ENCODE measurements at regions not wholly inside any gene's neighbourhood (a gene's known extent, or its start where the extent isn't known, plus 50 kb on each side); places are given as distances from the start of the nearest gene placed in this dataset.

DNA sequence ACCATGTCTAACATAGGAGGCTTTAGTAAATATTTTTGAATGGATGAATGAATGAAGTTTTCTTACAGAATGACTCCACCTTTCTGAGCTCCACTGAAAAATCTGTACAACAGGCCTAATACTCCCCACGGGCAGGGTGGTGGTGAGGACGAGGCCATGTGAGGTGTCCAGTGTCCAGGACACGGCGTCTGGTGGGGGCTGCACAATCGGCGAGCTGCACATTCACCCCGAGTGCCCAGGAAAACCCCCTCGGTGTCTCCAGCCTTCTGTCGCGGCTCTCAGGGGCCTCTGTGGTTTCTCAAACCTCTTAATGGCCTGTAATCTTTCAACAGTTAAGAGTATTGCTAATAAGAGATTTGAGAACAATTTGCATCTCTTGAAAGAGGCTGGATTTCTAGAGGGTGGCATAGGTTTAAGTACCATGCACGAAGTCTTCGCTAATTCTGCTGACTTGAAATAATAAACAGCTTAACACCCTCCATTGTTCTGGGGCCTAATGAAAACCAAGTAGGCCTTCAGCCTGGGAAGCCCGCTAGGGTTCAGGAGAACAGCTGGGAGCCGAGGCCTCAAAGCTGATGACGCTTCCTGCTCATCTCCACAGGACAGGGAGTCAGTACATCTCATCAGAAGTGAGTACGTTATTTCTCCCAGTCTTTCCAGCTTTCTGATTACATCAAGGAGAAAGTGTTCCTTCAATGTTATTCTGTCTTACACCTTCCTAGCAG lies 304.6 kb upstream of the FOXF1 start:
- TF ChIP-seq, protein P1, sequence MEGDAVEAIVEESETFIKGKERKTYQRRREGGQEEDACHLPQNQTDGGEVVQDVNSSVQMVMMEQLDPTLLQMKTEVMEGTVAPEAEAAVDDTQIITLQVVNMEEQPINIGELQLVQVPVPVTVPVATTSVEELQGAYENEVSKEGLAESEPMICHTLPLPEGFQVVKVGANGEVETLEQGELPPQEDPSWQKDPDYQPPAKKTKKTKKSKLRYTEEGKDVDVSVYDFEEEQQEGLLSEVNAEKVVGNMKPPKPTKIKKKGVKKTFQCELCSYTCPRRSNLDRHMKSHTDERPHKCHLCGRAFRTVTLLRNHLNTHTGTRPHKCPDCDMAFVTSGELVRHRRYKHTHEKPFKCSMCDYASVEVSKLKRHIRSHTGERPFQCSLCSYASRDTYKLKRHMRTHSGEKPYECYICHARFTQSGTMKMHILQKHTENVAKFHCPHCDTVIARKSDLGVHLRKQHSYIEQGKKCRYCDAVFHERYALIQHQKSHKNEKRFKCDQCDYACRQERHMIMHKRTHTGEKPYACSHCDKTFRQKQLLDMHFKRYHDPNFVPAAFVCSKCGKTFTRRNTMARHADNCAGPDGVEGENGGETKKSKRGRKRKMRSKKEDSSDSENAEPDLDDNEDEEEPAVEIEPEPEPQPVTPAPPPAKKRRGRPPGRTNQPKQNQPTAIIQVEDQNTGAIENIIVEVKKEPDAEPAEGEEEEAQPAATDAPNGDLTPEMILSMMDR (IDR thresholded peaks at IDR 0.05) = no peak
- no peak for TF ChIP-seq POLR2A (IDR thresholded peaks at IDR 0.05)

DNA sequence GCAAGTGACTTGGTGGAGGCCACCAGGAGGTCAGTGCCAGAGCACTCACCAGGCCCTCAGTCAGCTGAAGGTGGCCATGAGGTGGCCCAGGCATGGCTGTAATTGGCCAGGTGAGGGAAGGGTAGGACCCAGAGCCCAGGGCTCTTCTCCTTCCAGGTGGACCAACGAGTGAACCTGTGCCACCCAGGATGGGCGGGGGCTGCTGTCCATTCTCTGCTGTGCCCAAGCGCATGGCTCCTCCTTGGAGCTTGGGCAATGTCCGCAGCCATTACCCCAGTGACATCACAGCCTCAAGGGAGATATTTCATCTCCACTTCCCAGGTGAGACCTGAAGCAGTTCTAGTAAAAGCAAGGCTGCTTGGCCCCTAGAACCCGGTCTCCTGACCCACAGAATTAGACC lies 303.0 kb upstream of the FOXF1 start:
- no peak for DNase-seq (ENCODE audit: low spot score in 2 of 2)
- intact Hi-C loops (cut with DNase I; ENCODE audit: low total_unique reads) = no loop called here
- WGBS, 2 donors = 68 to 79% methylated on average over 5 of the region's 5 CpGs
- TF ChIP-seq, protein P1 (IDR thresholded peaks at IDR 0.05) = no peak
- TF ChIP-seq POLR2A (IDR thresholded peaks at IDR 0.05) = no peak
- no peak overlapping the region for H3K4me3 ChIP-seq (ENCODE audit: low read depth, poor library complexity, severe bottlenecking)

More for the DNA sequence above, 304.6 kb upstream of the FOXF1 start:
- DNase-seq (ENCODE audit: low spot score in 2 of 2) = no peak
- 86% methylated on average over 16 of the region's 16 CpGs for WGBS, 2 donors
- intact Hi-C loops (cut with DNase I; ENCODE audit: low total_unique reads) = no loop called here
- H3K4me3 ChIP-seq (ENCODE audit: low read depth, poor library complexity, severe bottlenecking) = no peak overlapping the region

DNA sequence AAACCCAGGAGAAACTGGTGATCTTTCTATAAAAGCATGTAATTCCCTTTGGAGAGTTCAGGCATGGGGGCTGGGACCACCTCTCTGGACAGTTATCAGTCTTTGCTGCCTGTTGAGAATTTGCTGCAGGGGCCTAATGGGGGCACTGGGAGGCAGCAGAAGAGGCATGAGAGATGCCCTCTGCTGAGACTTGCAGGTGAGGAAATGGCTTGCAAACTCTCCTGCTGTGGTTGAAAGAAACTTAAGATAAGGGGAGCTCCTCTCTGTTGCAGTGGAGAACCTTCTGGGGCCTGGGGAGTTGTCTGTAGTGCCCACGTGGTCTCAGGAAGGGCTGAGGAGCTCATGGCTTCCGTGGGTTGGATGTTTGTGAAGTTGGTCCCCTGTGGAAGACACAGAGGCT lies 301.1 kb upstream of the FOXF1 start:
- no peak overlapping the region for H3K4me3 ChIP-seq (ENCODE audit: low read depth, poor library complexity, severe bottlenecking)
- WGBS, 2 donors = 31 to 39% methylated on average over 2 of the region's 2 CpGs
- no peak for DNase-seq (ENCODE audit: low spot score in 2 of 2)
- TF ChIP-seq POLR2A (IDR thresholded peaks at IDR 0.05) = no peak
- TF ChIP-seq, protein P1 (IDR thresholded peaks at IDR 0.05) = no peak
- intact Hi-C loops (cut with DNase I; ENCODE audit: low total_unique reads) = no loop called here

DNA sequence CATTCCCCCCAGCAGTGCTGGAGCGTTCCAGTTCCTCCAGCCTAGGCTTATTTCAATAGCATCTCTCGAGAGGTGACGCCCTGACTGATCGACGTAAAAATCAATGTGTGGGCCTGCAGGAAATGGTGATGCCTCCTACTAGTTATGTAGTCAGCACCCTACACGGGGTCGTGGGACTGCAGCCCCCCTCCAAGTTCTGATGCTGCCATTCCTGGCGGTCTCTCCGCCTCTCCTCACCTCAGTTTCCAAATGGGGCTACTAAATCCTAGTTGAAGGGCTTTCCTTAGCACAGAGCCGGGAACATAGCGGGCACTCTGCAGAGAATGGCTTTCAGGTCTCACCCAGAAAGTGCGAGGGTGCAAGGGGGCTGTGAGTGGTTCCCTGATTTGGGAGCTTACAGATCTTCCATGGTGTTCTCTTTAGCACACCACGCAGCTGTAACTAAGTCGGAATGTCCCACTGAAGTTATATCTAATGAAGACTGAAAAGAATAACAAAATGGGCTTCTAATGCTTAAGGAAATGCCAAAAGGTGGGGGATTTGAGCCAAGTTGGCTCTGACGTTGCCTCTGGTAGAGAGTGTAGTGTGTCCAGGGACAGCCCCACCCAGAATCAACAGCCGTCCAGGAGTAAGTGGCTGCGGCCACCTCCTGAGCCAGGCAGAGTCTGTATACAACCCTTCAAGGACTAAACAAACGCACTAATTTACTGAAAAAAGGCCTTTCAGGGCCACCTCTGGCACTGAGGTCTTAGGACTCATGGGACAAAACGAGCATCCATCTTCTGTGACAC lies 299.7 kb upstream of the FOXF1 start:
- 84 to 85% methylated on average over 19 of the region's 19 CpGs for WGBS, 2 donors
- intact Hi-C loops (cut with DNase I; ENCODE audit: low total_unique reads) = loop anchor here (10.0 kb wide), 1 partner anchor 1166 kb away; no protein-coding TSS in a partner anchor
- H3K4me3 ChIP-seq (ENCODE audit: low read depth, poor library complexity, severe bottlenecking) = no peak overlapping the region
- no peak for DNase-seq (ENCODE audit: low spot score in 2 of 2)
- no peak for TF ChIP-seq POLR2A (IDR thresholded peaks at IDR 0.05)
- TF ChIP-seq, protein P1 (IDR thresholded peaks at IDR 0.05) = no peak

DNA sequence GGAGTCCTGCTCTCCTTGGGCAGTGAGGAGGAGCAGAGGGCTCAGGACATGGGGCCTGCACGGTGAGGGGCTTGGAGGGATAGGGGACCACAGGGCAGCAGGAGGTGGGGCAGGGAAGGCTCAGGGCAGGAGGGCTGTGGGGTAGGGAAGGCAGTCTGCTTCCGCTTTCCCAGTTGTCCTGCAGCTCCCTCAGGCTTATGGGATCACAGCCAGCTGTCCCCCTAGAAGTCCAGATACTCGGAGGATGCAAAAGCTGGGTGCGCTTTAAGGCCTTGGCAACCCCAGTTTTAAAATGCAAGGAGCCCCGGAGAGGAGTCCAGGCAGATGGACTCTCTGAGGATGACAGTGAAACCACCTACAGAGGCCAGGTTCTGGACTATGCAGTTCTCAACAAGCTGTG lies 299.1 kb upstream of the FOXF1 start:
- intact Hi-C loops (cut with DNase I; ENCODE audit: low total_unique reads) = loop anchor here (10.0 kb wide), 1 partner anchor 1166 kb away; no protein-coding TSS in a partner anchor
- 82 to 93% methylated on average over 5 of the region's 5 CpGs for WGBS, 2 donors
- TF ChIP-seq, protein P1 (IDR thresholded peaks at IDR 0.05) = no peak
- TF ChIP-seq POLR2A (IDR thresholded peaks at IDR 0.05) = no peak
- DNase-seq (ENCODE audit: low spot score in 2 of 2) = no peak
- H3K4me3 ChIP-seq (ENCODE audit: low read depth, poor library complexity, severe bottlenecking) = no peak overlapping the region

All from lower leg skin (tissue), 4 donors.